Neuronal stem cell (in vitro differentiated cells): ENCODE measurements at regions not wholly inside any gene's neighbourhood (a gene's known extent, or its start where the extent isn't known, plus 50 kb on each side); places are given as distances from the start of the nearest gene placed in this dataset.

Experiments used
- DNase-seq: peaks from one replicate; pipeline ENCODE4 v3.0.0-alpha.2; 2013; ENCODE audit warnings: low spot score
- H2AFZ ChIP-seq: one replicate; pipeline ENCODE4 v1.6.1; 2013; ENCODE audit warnings: mild to moderate bottlenecking, low read length, inconsistent platforms
- H2AK5ac ChIP-seq: 2 replicates; pipeline ENCODE4 v1.6.1; 2013; ENCODE audit warnings: low read depth, mild to moderate bottlenecking, inconsistent platforms, low read length, moderate library complexity, mixed read lengths
- H2BK120ac ChIP-seq: 2 replicates; pipeline ENCODE4 v1.6.1; 2013; ENCODE audit warnings: low read depth, mild to moderate bottlenecking, inconsistent platforms, low read length, moderate library complexity, mixed read lengths
- H2BK12ac ChIP-seq: one replicate; pipeline ENCODE4 v1.6.1; 2013; ENCODE audit warnings: low read length, inconsistent platforms
- H2BK15ac ChIP-seq: 2 replicates; pipeline ENCODE4 v1.6.1; 2013; ENCODE audit warnings: mild to moderate bottlenecking, low read length, inconsistent platforms, mixed read lengths
- H2BK5ac ChIP-seq: one replicate; pipeline ENCODE4 v1.6.1; 2013; ENCODE audit warnings: inconsistent platforms, mild to moderate bottlenecking, low read length, moderate library complexity
- H3K14ac ChIP-seq: one replicate; pipeline ENCODE4 v1.6.1; 2013; ENCODE audit warnings: low read length, inconsistent platforms
- H3K18ac ChIP-seq: 2 replicates; pipeline ENCODE4 v1.6.1; 2013; ENCODE audit warnings: low read length, inconsistent platforms
- H3K23ac ChIP-seq: 2 replicates; pipeline ENCODE4 v1.6.1; 2013; ENCODE audit warnings: low read depth, mild to moderate bottlenecking, mixed read lengths, low read length, inconsistent platforms; ENCODE audit not compliant: poor library complexity
- H3K27ac ChIP-seq: replicated peaks from 3 replicates; pipeline ENCODE4 v1.5.1; 2013; ENCODE audit warnings: low read length, inconsistent platforms
- H3K27me3 ChIP-seq, 3 experiments: 2 replicates each; pipeline ENCODE4 v1.6.1; 2013; ENCODE audit warnings: low read length in 3 of 3, mild to moderate bottlenecking in 2 of 3, inconsistent platforms in 1 of 3, low read depth in 1 of 3, mixed read lengths in 1 of 3, moderate library complexity in 1 of 3; ENCODE audit not compliant: control insufficient read depth in 3 of 3, insufficient read depth in 3 of 3
- H3K36me3 ChIP-seq, 2 donors: replicated peaks in 1 of 2; 2 replicates each; pipeline ENCODE4 v1.6.1; 2013; ENCODE audit warnings: low read length in 2 of 2; ENCODE audit not compliant: control insufficient read depth in 2 of 2, insufficient read depth in 2 of 2
- H3K4ac ChIP-seq: 2 replicates; pipeline ENCODE4 v1.6.1; 2013; ENCODE audit warnings: inconsistent platforms, mild to moderate bottlenecking, low read length, moderate library complexity
- H3K4me1 ChIP-seq, 2 donors: 1 replicate in 1 of 2; 2 replicates in 1 of 2; pipeline ENCODE4 v1.6.1; 2013; ENCODE audit warnings: low read length in 2 of 2, low read depth in 1 of 2; ENCODE audit not compliant: control insufficient read depth in 2 of 2, insufficient read depth in 1 of 2
- H3K4me2 ChIP-seq: one replicate; pipeline ENCODE4 v1.6.1; 2013; ENCODE audit warnings: mild to moderate bottlenecking, low read length, inconsistent platforms; ENCODE audit not compliant: insufficient read depth, poor library complexity, severe bottlenecking
- H3K4me3 ChIP-seq, 2 donors: 2 replicates each; pipeline ENCODE4 v1.5.1; 2013; ENCODE audit warnings: low read length in 2 of 2, mild to moderate bottlenecking in 2 of 2, inconsistent platforms in 1 of 2, moderate library complexity in 1 of 2
- H3K79me1 ChIP-seq: one replicate; pipeline ENCODE4 v1.6.1; 2013; ENCODE audit warnings: low read depth, mild to moderate bottlenecking, inconsistent platforms, low read length, moderate library complexity
- H3K9ac ChIP-seq: one replicate; pipeline ENCODE4 v1.6.1; 2013; ENCODE audit warnings: mild to moderate bottlenecking, low read depth, low read length, inconsistent platforms; ENCODE audit not compliant: poor library complexity
- H3K9me3 ChIP-seq, 2 donors: replicated peaks in 1 of 2; 2 replicates each; pipeline versions ENCODE3 to v1.6.1; 2013; ENCODE audit warnings: low read length in 2 of 2, mild to moderate bottlenecking in 2 of 2, inconsistent platforms in 1 of 2, low read depth in 1 of 2, mixed read lengths in 1 of 2, moderate library complexity in 1 of 2; ENCODE audit not compliant: control insufficient read depth in 2 of 2, insufficient read depth in 1 of 2
- H4K8ac ChIP-seq: one replicate; pipeline ENCODE4 v1.6.1; 2013; ENCODE audit warnings: low read depth, mild to moderate bottlenecking, inconsistent platforms, low read length, moderate library complexity
- H4K91ac ChIP-seq: one replicate; pipeline ENCODE4 v1.6.1; 2013; ENCODE audit warnings: low read length, low read depth, mild to moderate bottlenecking, inconsistent platforms; ENCODE audit not compliant: poor library complexity
- WGBS, 2 donors: extraction: QIAGEN DNeasy Blood & Tissue Kit; methylation state at CpG; one replicate each; pipeline ENCODE4 v1.1.7; 2013; ENCODE audit warnings: missing lambda C conversion rate in 2 of 2, mixed read lengths in 1 of 2; ENCODE audit not compliant: insufficient read length in 2 of 2, insufficient replicate concordance in 1 of 2; ENCODE audit errors: extremely low coverage in 2 of 2; 5-methylcytosine and 5-hydroxymethylcytosine counted together

- Histone ChIP-seq H2BK12ac (no peak overlapping the region), H3K9ac (no peak overlapping the region), H3K9me3 (no peaks in the 10 kb centered on the region), H3K27me3 (peaks cover 0 to 15% (median 4%) of the 10 kb centered on the region in 3 experiments), H3K79me1 (no peaks in the 10 kb centered on the region), H4K8ac (no peak overlapping the region), H2BK5ac (no peak overlapping the region), H3K36me3 (no peaks in the 10 kb centered on the region), H3K4me2 (no peak overlapping the region), H3K4me1 (peaks cover 11 to 12% of the 10 kb centered on the region in 2 donors), H2AK5ac (no peak overlapping the region), H2AFZ (no peak overlapping the region), H2BK15ac (no peak overlapping the region), H3K27ac (no peak overlapping the region), H2BK120ac (no peak overlapping the region), H3K18ac (no peak overlapping the region), H3K4ac (no peak overlapping the region), H3K4me3 (no peak overlapping the region), H4K91ac (no peak overlapping the region), H3K14ac (no peak overlapping the region), H3K23ac (no peak overlapping the region)
- WGBS, 2 donors: no CpG with 5 or more reads among the region's 1 CpG
- DNase-seq: no peak
Observed at GRCh38 chr1:182139496-182139895, 78.0 kb upstream of the ZNF648 start.

- no peak overlapping the region for H4K91ac ChIP-seq
- H3K27ac ChIP-seq: no peak overlapping the region
- H3K18ac ChIP-seq: no peak overlapping the region
- no peak overlapping the region for H4K8ac ChIP-seq
- no peak overlapping the region for H2BK120ac ChIP-seq
- no peak overlapping the region for H2AFZ ChIP-seq
- no peak overlapping the region for H3K14ac ChIP-seq
- no peak overlapping the region for H2BK12ac ChIP-seq
- H2AK5ac ChIP-seq: no peak overlapping the region
- H3K4me3 ChIP-seq: no peak overlapping the region
- no peak overlapping the region for H2BK15ac ChIP-seq
- DNase-seq: no peak
- H3K4ac ChIP-seq: no peak overlapping the region
- no peaks in the 10 kb centered on the region for H3K9me3 ChIP-seq
- H3K23ac ChIP-seq: no peak overlapping the region
- peaks cover 0 to 15% (median 4%) of the 10 kb centered on the region in 3 experiments for H3K27me3 ChIP-seq
- no peaks in the 10 kb centered on the region for H3K36me3 ChIP-seq
- no peak overlapping the region for H2BK5ac ChIP-seq
- no peaks in the 10 kb centered on the region for H3K79me1 ChIP-seq
- WGBS, 2 donors: no CpG with 5 or more reads among the region's 1 CpG
- no peaks in the 10 kb centered on the region for H3K4me1 ChIP-seq
- no peak overlapping the region for H3K4me2 ChIP-seq
- H3K9ac ChIP-seq: no peak overlapping the region
Observed at GRCh38 chr1:182137546-182137945, 76.0 kb upstream of the ZNF648 start.

- DNase-seq: no peak
- Histone ChIP-seq H3K4ac (no peak overlapping the region), H2BK15ac (no peak overlapping the region), H4K91ac (no peak overlapping the region), H3K9me3 (no peaks in the 10 kb centered on the region), H3K14ac (no peak overlapping the region), H4K8ac (no peak overlapping the region), H2BK120ac (no peak overlapping the region), H3K79me1 (no peaks in the 10 kb centered on the region), H3K36me3 (no peaks in the 10 kb centered on the region), H2BK12ac (no peak overlapping the region), H2BK5ac (no peak overlapping the region), H3K27me3 (peaks cover 0 to 15% (median 4%) of the 10 kb centered on the region in 3 experiments), H3K18ac (no peak overlapping the region), H3K4me3 (no peak overlapping the region), H3K4me2 (no peak overlapping the region), H3K23ac (no peak overlapping the region), H3K27ac (no peak overlapping the region), H3K9ac (no peak overlapping the region), H2AK5ac (no peak overlapping the region), H3K4me1 (no peaks in the 10 kb centered on the region), H2AFZ (no peak overlapping the region)
- no CpG with 5 or more reads among the region's 1 CpG for WGBS, 2 donors
Observed at GRCh38 chr1:182135946-182136345, 74.4 kb upstream of the ZNF648 start.

GRCh38 chr1:182134257-182134656 lies 72.7 kb upstream of the ZNF648 start:
- H3K18ac ChIP-seq: no peak overlapping the region
- no peak for DNase-seq
- no peaks in the 10 kb centered on the region for H3K9me3 ChIP-seq
- H2BK5ac ChIP-seq: no peak overlapping the region
- H3K23ac ChIP-seq: no peak overlapping the region
- no peak overlapping the region for H3K4me3 ChIP-seq
- H3K9ac ChIP-seq: no peak overlapping the region
- H2BK120ac ChIP-seq: no peak overlapping the region
- H2AFZ ChIP-seq: no peak overlapping the region
- no peak overlapping the region for H3K4ac ChIP-seq
- H4K8ac ChIP-seq: no peak overlapping the region
- no peak overlapping the region for H2BK12ac ChIP-seq
- H3K27ac ChIP-seq: no peak overlapping the region
- no CpG with 5 or more reads among the region's 4 CpGs for WGBS, 2 donors
- no peak overlapping the region for H2BK15ac ChIP-seq
- no peaks in the 10 kb centered on the region for H3K79me1 ChIP-seq
- H2AK5ac ChIP-seq: no peak overlapping the region
- no peak overlapping the region for H4K91ac ChIP-seq
- H3K36me3 ChIP-seq: no peaks in the 10 kb centered on the region
- no peak overlapping the region for H3K4me2 ChIP-seq
- H3K14ac ChIP-seq: no peak overlapping the region
- H3K27me3 ChIP-seq: peaks cover 0 to 14% (median 6%) of the 10 kb centered on the region in 3 experiments
- peaks cover 0 to 6% of the 10 kb centered on the region in 2 donors for H3K4me1 ChIP-seq
